GM19239 (cell line): ENCODE measurements at regions not wholly inside any gene's neighbourhood (a gene's known extent, or its start where the extent isn't known, plus 50 kb on each side); places are given as distances from the start of the nearest gene placed in this dataset.
"Not testable (repeated sequence)": the region's sequence is repeated elsewhere in the genome, so short reads cannot be mapped to it uniquely, and the experiment has no call there.

Experiments used
- DNase-seq: peaks from one replicate; pipeline ENCODE4 v3.0.0; 2011; ENCODE audit warnings: low spot score; ENCODE audit not compliant: insufficient read length
- FAIRE-seq: peaks from 2 replicates; lab custom pipeline; 2011; peaks lifted over from hg19 to GRCh38; lab: Jason Lieb, UNC

- FAIRE-seq: no peak
- DNase-seq: no peak
Measured at GRCh38 chr18:43780782-43781340, 503.6 kb upstream of the SYT4 start.

GRCh38 chr18:43785158-43785557 is 507.9 kb upstream of the SYT4 start:
- FAIRE-seq: no peak
- DNase-seq: no peak

- DNase-seq (no peak), FAIRE-seq (no peak)
Measured at GRCh38 chr18:43786893-43787292, 509.6 kb upstream of the SYT4 start.

- not testable (repeated sequence) for FAIRE-seq, DNase-seq
Measured at GRCh38 chr18:43787721-43788120, 510.4 kb upstream of the SYT4 start.

GRCh38 chr18:43789234-43790000 is 512.1 kb upstream of the SYT4 start:
- FAIRE-seq: no peak
- no peak for DNase-seq

- FAIRE-seq: no peak
- DNase-seq: no peak
Measured at GRCh38 chr18:43793910-43794309, 516.6 kb upstream of the SYT4 start.

- FAIRE-seq (no peak), DNase-seq (no peak)
Measured at GRCh38 chr18:43794363-43794762, 517.1 kb upstream of the SYT4 start.

- no peak for FAIRE-seq
- no peak for DNase-seq
Measured at GRCh38 chr18:43797347-43797746, 520.1 kb upstream of the SYT4 start.

- DNase-seq (no peak), FAIRE-seq (no peak)
Measured at GRCh38 chr18:43800584-43800983, 523.3 kb upstream of the SYT4 start.

- DNase-seq: no peak
- FAIRE-seq: no peak
Measured at GRCh38 chr18:43805646-43806194, 528.4 kb upstream of the SYT4 start.

- DNase-seq (no peak), FAIRE-seq (no peak)
Measured at GRCh38 chr18:43812627-43813026, 535.3 kb upstream of the SYT4 start.

- no peak for FAIRE-seq
- no peak for DNase-seq
Measured at GRCh38 chr18:43819397-43819796, 542.1 kb upstream of the SYT4 start.

- DNase-seq: no peak
- FAIRE-seq: no peak
Measured at GRCh38 chr18:43819873-43820272, 542.6 kb upstream of the SYT4 start.

GRCh38 chr18:43825768-43826167 is 548.5 kb upstream of the SYT4 start:
- DNase-seq: no peak
- FAIRE-seq: no peak

GRCh38 chr18:43826215-43826614 is 548.9 kb upstream of the SYT4 start:
- FAIRE-seq: no peak
- no peak for DNase-seq

GRCh38 chr18:43827311-43827710 is 550.0 kb upstream of the SYT4 start:
- no peak for FAIRE-seq
- DNase-seq: no peak

GRCh38 chr18:43830303-43830702 is 553.0 kb upstream of the SYT4 start:
- FAIRE-seq: no peak
- DNase-seq: no peak

- FAIRE-seq: no peak
- DNase-seq: no peak
Measured at GRCh38 chr18:43830947-43831346, 553.7 kb upstream of the SYT4 start.

GRCh38 chr18:43846299-43846698 is 569.0 kb upstream of the SYT4 start:
- DNase-seq (no peak), FAIRE-seq (no peak)

- FAIRE-seq: no peak
- no peak for DNase-seq
Measured at GRCh38 chr18:43847164-43848091, 570.1 kb upstream of the SYT4 start.

GRCh38 chr18:43849831-43850230 is 572.5 kb upstream of the SYT4 start:
- not testable (repeated sequence) for DNase-seq, FAIRE-seq
